Hepatocyte (in vitro differentiated cells): ENCODE measurements at regions not wholly inside any gene's neighbourhood (a gene's known extent, or its start where the extent isn't known, plus 50 kb on each side); places are given as distances from the start of the nearest gene placed in this dataset.

ENCODE experiments used
- DNase-seq: peaks from one replicate; pipeline ENCODE4 v3.0.0-alpha.2; 2016; ENCODE audit warnings: low spot score
- H2AFZ ChIP-seq: fragments of 200-600 bp; sonication (generic); 2 replicates; pipeline ENCODE4 v1.6.0; 2016; ENCODE audit warnings: antibody characterized with exemption, mild to moderate bottlenecking
- H3K27ac ChIP-seq: fragments of 200-600 bp; sonication (generic); 2 replicates; pipeline ENCODE4 v1.5.1; 2016; ENCODE audit warnings: mild to moderate bottlenecking
- H3K27me3 ChIP-seq: fragments of 200-600 bp; sonication (generic); 2 replicates; pipeline ENCODE4 v1.6.1; 2016
- H3K36me3 ChIP-seq: fragments of 200-600 bp; sonication (generic); replicated peaks from 2 replicates; pipeline ENCODE4 v1.5.1; 2016; ENCODE audit warnings: low read depth; ENCODE audit not compliant: insufficient read depth
- H3K4me1 ChIP-seq: fragments of 200-600 bp; sonication (generic); 2 replicates; pipeline ENCODE4 v1.5.1; 2016; ENCODE audit warnings: mild to moderate bottlenecking, moderate library complexity; ENCODE audit not compliant: insufficient read depth
- H3K4me2 ChIP-seq: fragments of 200-600 bp; sonication (generic); 2 replicates; pipeline ENCODE4 v1.6.0; 2016
- H3K4me3 ChIP-seq: fragments of 200-600 bp; sonication (generic); 2 replicates; pipeline ENCODE4 v1.5.1; 2016; ENCODE audit warnings: mild to moderate bottlenecking
- H3K79me2 ChIP-seq: fragments of 200-600 bp; sonication (generic); 2 replicates; pipeline ENCODE4 v1.6.0; 2017; ENCODE audit warnings: mild to moderate bottlenecking
- H3K9me2 ChIP-seq: fragments of 200-600 bp; sonication (generic); replicated peaks from 2 replicates; pipeline ENCODE4 v1.6.0; 2017; ENCODE audit warnings: mild to moderate bottlenecking; ENCODE audit not compliant: insufficient read depth
- H3K9me3 ChIP-seq: fragments of 200-600 bp; sonication (generic); 2 replicates; pipeline ENCODE4 v1.5.1; 2016; ENCODE audit warnings: low read depth, mild to moderate bottlenecking
- H4K20me1 ChIP-seq: fragments of 200-600 bp; sonication (generic); 2 replicates; pipeline ENCODE4 v1.6.0; 2016; ENCODE audit warnings: mild to moderate bottlenecking; ENCODE audit not compliant: insufficient read depth, poor library complexity, severe bottlenecking
- EZH2 ChIP-seq: fragments of 200-600 bp; sonication (generic); IDR thresholded peaks from 2 replicates; pipeline ENCODE4 v1.6.1; 2016; ENCODE audit warnings: antibody characterized with exemption, mild to moderate bottlenecking, borderline replicate concordance
- EZH2phosphoT487 ChIP-seq: fragments of 200-600 bp; sonication (generic); IDR thresholded peaks from one replicate; pipeline ENCODE4 v1.6.1; 2018; ENCODE audit warnings: antibody characterized with exemption, mild to moderate bottlenecking, low read depth, moderate library complexity; ENCODE audit not compliant: unreplicated experiment, severe bottlenecking
- WGBS: methylation state at CpG from one replicate; pipeline ENCODE4 v1.1.6; 2016; ENCODE audit warnings: low lambda C conversion rate; ENCODE audit errors: missing lambda C conversion rate; 5-methylcytosine and 5-hydroxymethylcytosine counted together
- TF ChIP-seq, protein P1 (sequence below): fragments of 200-600 bp; sonication (generic); IDR thresholded peaks from 2 replicates; pipeline ENCODE4 v1.5.1; 2016; ENCODE audit warnings: antibody characterized with exemption, mild to moderate bottlenecking; ENCODE audit not compliant: poor library complexity

GRCh38 chr12:87930033-87930432, 99.2 kb downstream of the C12orf50 start:
- TF ChIP-seq EZH2phosphoT487: no peak
- no peaks in the 10 kb centered on the region for H3K9me2 ChIP-seq
- 96% methylated on average over 2 of the region's 2 CpGs for WGBS
- no peaks in the 10 kb centered on the region for H3K36me3 ChIP-seq
- no peaks in the 10 kb centered on the region for H4K20me1 ChIP-seq
- no peak overlapping the region for H3K4me2 ChIP-seq
- no peak overlapping the region for H3K4me3 ChIP-seq
- H3K27me3 ChIP-seq: no peaks in the 10 kb centered on the region
- no peak overlapping the region for H3K27ac ChIP-seq
- no peaks in the 10 kb centered on the region for H3K4me1 ChIP-seq
- DNase-seq: no peak
- no peak overlapping the region for H2AFZ ChIP-seq
- H3K79me2 ChIP-seq: no peaks in the 10 kb centered on the region
- no peaks in the 10 kb centered on the region for H3K9me3 ChIP-seq

DNA sequence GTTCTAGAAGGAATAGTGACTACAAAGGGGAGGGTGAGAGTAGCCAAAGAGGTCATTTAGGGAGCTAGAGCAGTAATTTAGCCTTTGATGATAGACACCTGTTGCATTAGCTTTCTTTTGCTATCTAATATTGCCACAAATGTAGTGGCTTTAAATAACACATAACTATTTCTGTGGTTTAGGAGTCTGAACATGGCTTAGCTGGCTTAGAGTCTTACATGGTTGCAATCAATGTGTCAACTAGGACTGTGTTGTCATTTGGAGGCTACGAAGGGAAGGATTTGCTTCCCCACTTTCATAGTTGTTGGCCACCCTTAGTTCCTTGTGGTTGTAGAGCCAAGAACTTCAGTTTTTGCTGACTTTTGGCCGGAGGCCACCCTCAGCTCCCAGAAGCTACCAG, 99.9 kb downstream of the C12orf50 start:
- no peaks in the 10 kb centered on the region for H3K27me3 ChIP-seq
- no peaks in the 10 kb centered on the region for H3K9me2 ChIP-seq
- H3K4me2 ChIP-seq: no peak overlapping the region
- no peak overlapping the region for H3K4me3 ChIP-seq
- TF ChIP-seq, protein P1, sequence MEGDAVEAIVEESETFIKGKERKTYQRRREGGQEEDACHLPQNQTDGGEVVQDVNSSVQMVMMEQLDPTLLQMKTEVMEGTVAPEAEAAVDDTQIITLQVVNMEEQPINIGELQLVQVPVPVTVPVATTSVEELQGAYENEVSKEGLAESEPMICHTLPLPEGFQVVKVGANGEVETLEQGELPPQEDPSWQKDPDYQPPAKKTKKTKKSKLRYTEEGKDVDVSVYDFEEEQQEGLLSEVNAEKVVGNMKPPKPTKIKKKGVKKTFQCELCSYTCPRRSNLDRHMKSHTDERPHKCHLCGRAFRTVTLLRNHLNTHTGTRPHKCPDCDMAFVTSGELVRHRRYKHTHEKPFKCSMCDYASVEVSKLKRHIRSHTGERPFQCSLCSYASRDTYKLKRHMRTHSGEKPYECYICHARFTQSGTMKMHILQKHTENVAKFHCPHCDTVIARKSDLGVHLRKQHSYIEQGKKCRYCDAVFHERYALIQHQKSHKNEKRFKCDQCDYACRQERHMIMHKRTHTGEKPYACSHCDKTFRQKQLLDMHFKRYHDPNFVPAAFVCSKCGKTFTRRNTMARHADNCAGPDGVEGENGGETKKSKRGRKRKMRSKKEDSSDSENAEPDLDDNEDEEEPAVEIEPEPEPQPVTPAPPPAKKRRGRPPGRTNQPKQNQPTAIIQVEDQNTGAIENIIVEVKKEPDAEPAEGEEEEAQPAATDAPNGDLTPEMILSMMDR: no peak
- TF ChIP-seq EZH2 (no peak), EZH2phosphoT487 (no peak)
- H3K36me3 ChIP-seq: no peaks in the 10 kb centered on the region
- no peaks in the 10 kb centered on the region for H3K79me2 ChIP-seq
- H3K9me3 ChIP-seq: no peaks in the 10 kb centered on the region
- no peaks in the 10 kb centered on the region for H4K20me1 ChIP-seq
- no peaks in the 10 kb centered on the region for H3K4me1 ChIP-seq
- no peak overlapping the region for H3K27ac ChIP-seq
- WGBS: 90% methylated on average over 2 of the region's 2 CpGs
- DNase-seq: no peak
- no peak overlapping the region for H2AFZ ChIP-seq

DNA sequence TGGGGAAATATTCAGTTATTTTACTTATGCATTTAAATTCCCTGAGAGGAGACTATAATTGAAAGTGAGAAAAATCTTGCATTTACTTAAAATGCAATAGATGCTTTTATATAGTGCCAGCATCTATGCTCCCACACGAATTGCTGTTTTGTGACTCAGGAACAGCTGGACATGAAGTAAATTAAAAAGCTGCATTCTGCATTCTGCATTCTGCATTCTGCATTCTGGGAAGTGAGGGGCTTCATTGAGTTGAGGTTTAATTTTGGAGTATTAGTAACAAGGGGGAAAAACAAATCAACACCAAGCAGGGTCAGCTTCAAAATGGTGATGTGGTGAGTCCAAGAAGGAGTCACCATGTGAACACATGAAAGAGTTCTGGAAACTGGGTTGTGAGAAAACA, 101.2 kb downstream of the C12orf50 start:
- no peaks in the 10 kb centered on the region for H3K9me2 ChIP-seq
- H3K36me3 ChIP-seq: no peaks in the 10 kb centered on the region
- H3K27ac ChIP-seq: no peak overlapping the region
- H2AFZ ChIP-seq: no peak overlapping the region
- no peak overlapping the region for H3K4me3 ChIP-seq
- H3K27me3 ChIP-seq: no peaks in the 10 kb centered on the region
- no peaks in the 10 kb centered on the region for H3K4me1 ChIP-seq
- H4K20me1 ChIP-seq: no peaks in the 10 kb centered on the region
- no peak for DNase-seq
- WGBS: 56% methylated on average over 1 of the region's 1 CpG
- H3K9me3 ChIP-seq: no peaks in the 10 kb centered on the region
- H3K79me2 ChIP-seq: no peaks in the 10 kb centered on the region
- no peak overlapping the region for H3K4me2 ChIP-seq
- TF ChIP-seq, protein P1: no peak
- TF ChIP-seq EZH2 (no peak), EZH2phosphoT487 (no peak)

DNA sequence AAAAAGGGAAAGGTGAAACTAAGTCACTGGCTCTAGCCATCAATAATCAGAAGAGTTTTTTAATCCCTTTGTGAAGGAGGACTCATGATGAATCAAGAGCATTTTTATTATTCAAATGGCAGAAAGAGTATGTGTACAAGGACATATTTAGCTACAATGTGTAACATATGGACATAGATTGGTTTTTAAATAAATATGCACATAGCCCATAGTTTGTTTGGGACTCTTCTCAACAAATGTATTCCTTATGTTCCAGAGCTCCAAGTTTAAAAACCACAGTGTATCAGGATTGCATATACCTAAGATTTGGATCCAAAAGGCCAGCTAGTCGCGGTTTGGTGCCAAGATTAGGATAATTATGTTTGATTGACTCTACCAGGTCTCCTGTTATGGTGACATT, 104.2 kb downstream of the C12orf50 start:
- no peaks in the 10 kb centered on the region for H3K9me2 ChIP-seq
- H3K27ac ChIP-seq: no peak overlapping the region
- no peaks in the 10 kb centered on the region for H3K4me1 ChIP-seq
- TF ChIP-seq EZH2phosphoT487 (no peak), EZH2 (no peak)
- TF ChIP-seq, protein P1: no peak
- H2AFZ ChIP-seq: no peak overlapping the region
- 86% methylated on average over 2 of the region's 2 CpGs for WGBS
- H3K4me2 ChIP-seq: no peak overlapping the region
- no peaks in the 10 kb centered on the region for H3K9me3 ChIP-seq
- DNase-seq: no peak
- no peaks in the 10 kb centered on the region for H4K20me1 ChIP-seq
- H3K27me3 ChIP-seq: no peaks in the 10 kb centered on the region
- no peaks in the 10 kb centered on the region for H3K79me2 ChIP-seq
- H3K36me3 ChIP-seq: no peaks in the 10 kb centered on the region
- no peak overlapping the region for H3K4me3 ChIP-seq
